T-helper 1 cell (primary cell): ENCODE measurements at regions not wholly inside any gene's neighbourhood (a gene's known extent, or its start where the extent isn't known, plus 50 kb on each side); places are given as distances from the start of the nearest gene placed in this dataset.

ENCODE experiments used
- DNase-seq, 5 donors: peaks; one replicate each; pipeline ENCODE4 v3.0.0-alpha.2; 2012 to 2020

DNA sequence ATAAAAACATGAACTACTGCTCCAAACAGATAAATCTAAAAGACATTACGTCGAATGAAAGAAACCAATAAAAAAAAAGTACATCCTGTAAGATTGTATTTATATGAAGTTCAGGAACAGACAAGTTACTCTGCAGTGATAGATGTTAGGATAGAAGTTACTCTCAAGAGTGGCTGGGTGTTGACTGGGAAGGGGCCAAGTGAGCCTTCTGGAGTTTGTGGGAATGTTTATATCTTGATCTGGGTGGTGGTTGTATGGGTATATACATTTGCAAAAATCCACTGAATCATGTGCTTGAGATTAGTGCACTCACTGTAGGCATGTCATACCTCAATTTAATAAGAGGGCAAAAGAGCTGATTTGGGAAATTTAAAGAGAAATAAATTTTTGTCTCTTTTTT is 485.8 kb downstream of the ARHGEF28 start:
- DNase-seq: no peak

DNA sequence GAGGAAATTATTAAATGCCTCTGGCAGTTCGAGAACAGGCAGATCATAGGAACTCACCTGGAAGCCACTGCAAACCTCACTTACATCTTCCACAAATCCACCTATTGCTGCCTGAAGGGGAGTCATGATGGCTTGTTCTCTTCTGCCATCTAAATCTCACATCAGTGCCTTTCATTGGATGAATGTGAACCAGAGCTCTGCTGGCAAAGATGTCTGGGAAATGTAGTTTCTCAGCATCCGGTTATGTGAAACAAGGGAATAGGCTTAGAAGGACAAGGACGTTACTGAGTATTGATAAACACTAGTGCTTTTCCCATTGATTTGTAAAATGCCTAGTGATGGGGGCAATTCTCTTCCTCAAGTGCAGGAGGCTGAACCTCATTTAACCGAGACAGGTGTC is 483.3 kb downstream of the ARHGEF28 start:
- no peak for DNase-seq

DNA sequence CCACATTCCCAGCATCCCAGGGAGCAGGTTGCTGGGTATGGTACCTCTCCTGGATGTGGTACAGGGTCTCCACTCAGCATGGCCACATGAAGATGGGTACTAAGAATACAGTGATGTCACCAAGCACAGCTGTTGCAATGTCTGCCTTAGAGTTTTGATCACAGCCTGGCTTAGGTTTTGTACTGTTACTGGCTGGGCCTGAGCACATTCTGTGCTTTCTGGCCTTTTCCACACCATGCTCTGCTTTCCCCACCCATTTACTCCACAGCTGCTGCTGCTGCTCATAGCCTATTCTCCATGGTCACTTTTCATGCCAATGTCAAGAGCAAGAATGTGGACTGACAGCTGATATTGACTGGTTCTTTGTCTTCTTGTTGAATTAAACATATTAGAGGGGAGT is 481.9 kb downstream of the ARHGEF28 start:
- DNase-seq: no peak

DNA sequence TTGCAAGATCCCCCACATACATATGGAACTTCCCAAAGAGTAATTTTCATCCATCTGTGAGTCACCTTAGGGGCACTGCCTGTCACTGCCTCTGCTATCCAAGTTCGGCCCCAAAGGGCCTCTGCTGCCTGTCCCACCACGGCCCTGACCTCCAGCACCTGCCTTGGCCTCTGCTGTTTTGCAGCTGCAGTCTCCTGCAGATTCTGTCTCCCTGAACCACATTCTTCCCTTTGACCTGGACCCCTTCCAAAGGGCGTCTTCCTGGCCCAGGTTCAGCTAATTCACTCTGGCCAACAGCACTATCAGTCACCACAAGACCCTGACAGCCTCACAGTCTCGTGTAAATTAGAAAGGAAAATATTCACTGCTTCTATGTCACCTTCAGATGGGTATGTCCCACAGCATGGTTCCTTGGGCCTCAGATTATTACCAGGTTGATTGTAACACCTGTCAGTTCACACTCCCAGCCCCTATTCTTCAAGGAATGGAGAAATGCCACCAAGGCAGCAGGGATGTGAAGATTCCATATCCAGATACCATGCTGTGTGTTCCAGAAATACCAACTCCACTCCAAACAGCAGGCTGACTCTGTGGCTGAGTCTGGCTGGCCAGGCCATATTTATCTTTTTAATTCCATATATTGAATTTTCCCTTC is 479.3 kb downstream of the ARHGEF28 start:
- DNase-seq: no peak

DNA sequence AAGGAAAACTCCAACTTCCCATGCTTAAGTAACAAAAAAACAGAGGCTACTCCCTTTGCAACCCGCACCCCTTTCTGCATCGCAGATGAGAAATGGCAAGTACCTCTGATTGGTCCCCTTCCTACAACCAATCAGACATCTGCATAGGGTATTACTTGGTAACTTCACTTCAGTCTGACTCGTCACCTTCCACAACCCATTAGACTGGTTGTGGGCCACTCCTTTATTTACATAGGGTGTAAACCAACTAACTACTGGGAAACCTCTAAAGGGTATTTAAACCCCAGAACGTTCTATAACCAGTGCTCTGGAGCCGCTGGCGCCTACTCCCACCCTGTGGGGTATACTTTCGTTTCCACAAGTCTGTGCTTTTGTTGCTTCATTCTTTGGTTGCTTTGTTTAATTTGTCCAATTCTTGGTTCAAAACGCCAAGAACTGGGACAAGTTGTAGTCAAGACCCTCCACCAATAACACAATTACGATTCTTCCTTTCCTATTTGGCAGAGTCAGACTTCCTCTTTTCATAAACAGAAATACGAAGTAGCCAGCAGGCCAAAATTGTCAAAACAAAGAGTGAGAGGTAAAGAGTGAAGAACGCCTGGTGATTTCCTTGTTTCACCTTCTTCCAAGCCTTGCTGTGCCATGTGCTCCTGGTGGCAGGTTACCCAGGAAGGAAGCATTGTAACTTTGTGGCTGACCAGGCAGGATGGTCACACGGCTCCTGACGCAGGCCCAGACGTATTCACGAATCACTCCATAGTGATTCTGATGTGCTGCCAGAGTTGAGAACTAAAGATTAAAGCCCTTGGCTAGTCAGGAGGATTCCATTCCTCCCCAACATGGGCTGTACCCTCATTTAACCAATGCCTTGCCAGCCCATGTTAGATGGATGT is 477.4 kb downstream of the ARHGEF28 start:
- no peak for DNase-seq

DNA sequence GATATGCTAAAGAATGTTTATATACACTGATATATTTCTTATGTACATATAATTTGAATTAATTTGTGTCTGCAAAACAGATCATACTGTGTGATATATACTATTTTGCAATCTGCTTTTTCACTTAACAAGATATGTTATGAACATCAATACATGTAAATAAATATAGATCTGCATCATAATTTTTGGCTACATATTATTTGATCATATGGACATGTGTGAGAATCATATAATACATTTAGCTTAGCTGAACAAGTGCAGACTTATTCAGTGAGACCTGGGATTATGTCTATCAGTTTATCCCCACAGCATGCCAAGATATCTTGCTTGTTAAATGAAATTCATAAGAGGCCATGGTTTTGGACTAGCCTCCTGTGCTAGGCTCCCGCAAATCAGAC is 474.3 kb downstream of the ARHGEF28 start:
- no peak for DNase-seq

DNA sequence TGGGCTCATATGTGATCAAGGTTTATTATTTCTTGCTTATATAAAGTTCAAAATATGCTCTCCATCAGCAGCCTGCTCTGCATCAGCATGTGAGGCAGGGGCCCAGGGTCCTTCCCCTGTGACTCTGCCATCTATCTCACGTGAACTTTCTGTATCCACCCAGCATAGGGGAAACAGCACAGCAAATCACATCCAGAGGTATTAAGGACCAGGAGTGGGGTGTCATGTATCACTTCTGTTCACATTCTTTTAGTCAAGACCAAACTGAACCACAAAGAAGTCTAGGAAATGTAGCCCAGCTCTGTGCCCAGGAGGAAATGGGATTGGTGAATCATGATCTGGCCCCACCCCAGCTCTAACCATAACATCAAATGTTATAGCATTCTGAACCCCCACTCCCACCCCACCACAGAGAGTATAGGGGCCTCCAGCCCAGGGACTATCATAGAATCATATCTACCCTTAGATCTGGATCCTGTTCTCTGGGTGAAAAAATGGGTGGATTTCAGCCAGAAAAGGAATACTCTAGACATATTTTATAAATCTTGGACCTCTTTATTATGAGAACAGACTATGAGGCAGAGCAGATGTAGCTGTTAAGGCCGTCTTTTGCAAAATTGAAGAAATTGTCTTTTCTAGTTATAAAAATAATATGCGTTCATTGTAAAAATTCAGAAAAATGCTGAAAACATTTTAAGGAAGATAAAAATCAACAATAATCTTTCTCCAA is 473.7 kb downstream of the ARHGEF28 start:
- DNase-seq: no peak

DNA sequence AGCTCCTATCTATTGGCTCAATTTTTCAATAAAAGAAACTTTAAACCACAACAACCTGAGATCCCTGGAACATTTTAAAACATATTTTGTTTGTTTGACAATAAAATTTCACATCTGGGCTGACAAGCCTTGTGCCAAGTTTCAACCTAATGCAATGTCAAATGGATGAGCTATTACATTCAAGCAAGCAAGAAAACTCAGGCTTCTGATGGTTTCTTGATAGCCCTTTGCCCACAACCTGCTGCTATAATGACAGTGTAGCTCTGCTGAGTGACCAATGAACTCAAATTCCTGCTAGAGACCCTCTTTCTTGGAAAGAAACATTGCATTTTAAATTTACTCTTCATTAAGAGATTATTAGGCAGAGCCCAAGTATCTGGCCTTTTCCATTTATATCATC is 472.9 kb downstream of the ARHGEF28 start:
- DNase-seq: no peak

DNA sequence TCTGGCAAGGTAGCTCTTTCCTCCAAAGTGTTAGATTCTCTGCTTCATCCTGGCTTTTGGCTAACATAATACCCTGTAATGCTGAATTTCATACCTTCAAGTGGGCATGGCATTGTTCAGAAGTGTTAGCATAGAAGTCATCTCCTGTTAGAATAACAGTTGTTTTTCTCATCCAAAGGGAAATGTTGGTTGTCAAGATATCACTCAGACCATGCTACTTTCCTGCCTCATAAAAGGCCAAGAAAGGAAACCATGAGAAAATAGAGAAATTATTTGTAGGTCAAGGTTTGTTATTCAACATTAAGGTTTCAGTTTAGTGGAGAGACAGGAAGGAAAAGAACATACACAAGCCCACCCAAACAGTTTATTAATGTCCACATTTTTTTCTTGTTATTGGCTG is 472.5 kb downstream of the ARHGEF28 start:
- no peak for DNase-seq

DNA sequence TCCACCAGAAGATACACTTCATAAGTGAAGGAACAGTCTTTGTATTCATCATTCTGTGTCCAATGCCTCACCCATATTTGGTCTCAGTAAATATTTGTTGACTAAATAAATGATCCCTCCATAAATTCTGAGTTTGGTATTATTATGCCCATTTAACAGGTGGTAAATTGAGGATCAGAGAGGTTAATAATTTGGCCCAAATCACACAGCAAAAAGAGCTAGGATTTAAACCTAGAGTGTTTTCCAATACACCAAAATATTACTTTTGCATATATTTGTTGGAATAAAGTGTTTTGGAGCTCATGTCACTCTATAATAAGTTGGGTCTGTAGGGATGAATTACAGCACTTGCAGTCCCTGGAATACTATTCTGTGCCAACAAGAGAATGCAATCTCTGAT is 470.3 kb downstream of the ARHGEF28 start:
- DNase-seq: no peak

DNA sequence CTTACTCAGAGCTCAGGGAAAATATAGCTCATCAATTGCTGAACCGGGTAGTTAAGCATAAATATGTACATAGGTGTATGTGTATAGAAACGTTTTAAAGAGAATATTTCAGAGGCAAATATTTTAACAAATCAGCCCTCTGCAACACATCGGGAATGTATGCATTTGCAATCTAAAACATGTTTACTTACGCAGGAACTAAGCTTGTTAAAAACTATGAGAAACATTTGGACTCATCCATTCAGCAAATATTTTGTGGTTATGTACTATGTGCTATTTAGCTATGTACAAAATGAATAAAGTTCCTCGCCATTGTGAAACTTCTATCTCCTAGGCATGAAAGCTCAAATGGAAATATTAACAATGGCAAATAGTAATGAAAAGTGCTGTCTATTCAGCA is 469.9 kb downstream of the ARHGEF28 start:
- no peak for DNase-seq

DNA sequence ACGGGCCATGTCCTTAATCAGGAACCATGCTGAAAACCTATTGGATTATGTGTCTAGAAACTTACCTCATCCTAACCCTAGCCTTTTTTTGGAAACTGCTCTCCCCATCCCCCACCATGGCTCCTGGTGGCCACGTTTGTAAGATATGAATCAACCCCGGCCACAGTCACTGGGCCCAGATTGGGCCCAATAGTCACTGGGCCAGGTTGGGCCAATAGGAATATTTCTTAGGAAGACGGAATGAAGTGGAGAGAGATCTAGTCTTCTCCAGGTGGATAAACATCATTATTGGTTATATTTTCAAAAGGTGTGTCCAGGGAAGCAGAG is 468.7 kb downstream of the ARHGEF28 start:
- DNase-seq: no peak

DNA sequence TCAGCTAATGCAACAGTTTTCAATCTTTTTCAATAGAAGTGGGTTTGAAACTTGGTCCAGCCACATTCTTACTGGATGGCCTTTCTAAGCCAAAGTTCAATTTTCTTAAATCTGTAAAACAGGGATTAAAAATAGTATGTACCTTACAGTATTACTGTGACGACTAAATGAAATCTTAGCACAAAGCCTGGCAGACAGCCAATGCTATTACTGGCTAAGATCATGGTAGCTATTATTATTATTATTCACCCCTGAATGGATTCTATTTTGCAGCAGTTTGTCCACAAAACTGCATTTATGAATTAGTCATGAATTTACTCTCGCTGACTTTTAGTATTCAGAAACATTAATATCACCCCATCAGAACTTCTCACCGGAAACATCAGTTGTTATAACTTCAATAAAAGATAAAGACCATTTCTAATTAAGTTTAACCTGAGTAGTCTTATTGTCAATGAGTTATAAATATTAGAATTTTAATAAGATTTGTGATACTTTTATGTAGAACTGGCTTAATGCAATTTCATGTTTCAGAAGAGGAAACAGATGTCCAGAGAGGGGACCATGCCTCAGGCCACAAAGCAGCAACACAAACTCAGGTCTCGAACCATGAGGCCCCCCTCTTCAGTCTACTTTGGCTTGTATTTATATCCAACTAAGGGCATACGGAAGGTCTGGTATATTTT is 468.2 kb downstream of the ARHGEF28 start:
- no peak for DNase-seq

DNA sequence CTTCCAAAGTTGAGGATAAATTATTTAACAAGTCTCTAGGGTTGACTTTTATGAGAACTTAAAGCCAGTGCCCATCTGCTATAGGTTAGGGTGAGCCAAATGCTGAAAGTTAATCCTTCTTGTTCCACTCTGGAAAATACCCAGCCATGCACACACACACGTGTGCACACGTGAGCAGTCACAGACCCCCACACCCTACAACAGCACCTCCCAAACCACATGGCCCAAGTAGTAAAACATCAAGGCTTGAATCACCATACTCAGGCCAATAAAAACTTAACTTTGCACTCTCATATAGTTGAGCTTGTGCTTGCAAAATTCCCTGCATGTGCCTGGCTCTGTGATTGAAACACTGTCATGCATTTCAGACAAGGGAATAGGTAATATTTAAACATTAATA is 467.6 kb downstream of the ARHGEF28 start:
- no peak for DNase-seq

DNA sequence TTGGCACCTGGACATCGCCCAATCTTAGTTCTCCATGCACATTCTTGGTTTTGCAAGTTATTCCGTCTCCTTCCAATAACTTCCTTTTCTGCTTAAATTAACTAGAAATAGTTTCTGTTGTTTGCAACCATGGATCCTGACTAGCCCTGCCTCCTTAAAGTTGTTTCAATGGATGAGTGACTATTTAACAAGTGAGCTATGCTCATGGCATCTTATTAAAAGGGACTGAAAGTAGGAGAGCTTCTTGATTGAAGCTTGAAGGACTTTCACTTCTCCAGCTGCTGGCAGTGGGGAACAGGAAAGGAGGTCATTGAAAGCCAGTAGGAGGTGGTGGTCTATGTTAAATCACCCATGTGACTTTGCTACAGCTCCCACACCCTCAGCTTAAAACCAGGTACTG is 466.8 kb downstream of the ARHGEF28 start:
- no peak for DNase-seq

DNA sequence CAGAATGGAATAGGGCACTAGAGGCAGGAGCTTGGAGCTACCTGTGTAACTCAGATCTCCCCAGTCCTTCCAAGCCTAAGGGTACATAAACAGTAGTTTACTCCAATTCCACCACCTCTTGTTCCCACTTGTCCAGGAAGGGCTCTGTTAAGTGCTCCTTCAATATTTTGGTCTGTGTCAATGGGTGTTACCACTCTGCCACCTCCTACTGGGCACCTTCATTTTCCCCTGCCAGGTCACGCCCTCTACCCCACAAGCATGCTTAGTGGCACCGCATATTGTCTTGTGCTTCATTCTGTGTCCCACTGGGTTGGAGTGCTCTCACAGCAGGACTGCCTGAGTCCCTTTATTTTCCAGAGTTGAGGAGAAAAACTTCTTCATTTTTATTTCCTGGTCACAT is 459.8 kb downstream of the ARHGEF28 start:
- no peak for DNase-seq

DNA sequence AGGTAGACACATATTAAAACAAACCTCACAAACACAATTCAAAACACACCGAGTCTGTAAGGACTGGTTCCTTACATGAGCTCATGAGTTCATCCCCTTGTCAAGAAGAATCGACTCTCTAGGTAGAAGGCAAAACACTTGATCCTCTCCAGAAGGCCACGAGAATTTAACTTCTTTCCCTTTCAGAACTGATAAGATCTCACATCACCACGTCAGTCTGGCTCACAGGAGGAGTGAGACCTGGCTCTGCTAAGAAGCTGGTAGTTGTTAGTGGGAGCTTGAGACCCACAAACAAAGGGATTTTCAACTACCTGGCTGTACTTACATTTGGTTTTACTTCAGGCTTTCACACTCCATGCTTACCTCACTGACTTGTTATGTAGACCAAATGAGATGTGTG is 459.2 kb downstream of the ARHGEF28 start:
- no peak for DNase-seq

DNA sequence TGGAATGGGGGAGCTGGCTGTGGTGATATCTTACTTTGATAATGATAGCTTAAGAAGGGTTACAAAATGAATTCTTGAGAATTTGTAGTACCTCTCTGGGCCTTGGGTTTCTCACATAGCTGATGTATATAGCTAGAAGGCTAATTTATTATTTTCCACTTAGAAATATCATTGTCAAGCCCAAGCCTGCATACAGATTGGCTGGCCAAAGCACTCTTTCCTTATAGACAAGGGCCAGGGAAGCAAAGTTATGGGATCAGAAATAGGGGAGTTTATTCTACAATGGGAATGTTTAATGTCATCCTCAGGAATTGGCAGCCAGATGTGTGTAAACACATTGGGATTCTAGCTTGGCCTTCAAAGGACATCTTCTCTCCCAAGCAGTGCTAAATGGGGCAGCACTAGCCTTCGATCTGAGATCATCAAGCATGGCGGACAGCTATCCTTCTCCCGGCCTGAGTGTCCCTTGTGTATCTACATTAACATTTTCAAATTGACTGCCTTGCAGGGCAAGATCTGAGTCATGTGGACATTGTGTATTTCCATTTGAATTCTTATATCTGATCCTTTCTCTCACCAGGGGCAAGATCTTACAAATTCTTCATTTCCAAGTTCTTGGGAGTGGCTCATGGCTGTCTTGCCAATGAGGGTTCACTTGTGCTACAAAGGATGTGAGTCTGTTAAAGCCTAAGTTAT is 457.2 kb downstream of the ARHGEF28 start:
- no peak for DNase-seq

DNA sequence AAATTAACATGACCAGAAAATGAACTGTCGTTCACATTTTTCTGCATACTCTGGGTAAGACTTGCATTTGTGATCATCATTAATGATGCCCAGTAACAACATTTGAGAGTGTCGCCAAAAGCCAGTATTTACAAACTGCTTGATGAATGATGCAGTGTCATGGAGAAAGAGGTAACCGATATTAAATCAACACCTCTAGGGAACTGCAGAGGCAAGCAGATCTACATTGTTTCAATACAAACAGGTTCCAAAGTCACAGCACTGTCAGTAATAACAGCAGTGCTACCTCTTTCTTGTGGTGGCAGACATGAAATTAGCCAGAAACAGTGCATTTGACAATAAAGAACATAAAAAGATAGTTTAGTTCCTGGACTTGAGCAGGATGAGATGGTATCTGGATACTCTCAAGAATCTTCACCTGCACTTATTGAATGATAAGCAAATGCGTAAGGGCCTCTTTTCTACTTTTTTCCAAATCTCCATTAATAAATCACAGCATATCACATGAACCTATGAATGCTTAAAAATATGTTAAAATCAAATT is 456.6 kb downstream of the ARHGEF28 start:
- DNase-seq: no peak

DNA sequence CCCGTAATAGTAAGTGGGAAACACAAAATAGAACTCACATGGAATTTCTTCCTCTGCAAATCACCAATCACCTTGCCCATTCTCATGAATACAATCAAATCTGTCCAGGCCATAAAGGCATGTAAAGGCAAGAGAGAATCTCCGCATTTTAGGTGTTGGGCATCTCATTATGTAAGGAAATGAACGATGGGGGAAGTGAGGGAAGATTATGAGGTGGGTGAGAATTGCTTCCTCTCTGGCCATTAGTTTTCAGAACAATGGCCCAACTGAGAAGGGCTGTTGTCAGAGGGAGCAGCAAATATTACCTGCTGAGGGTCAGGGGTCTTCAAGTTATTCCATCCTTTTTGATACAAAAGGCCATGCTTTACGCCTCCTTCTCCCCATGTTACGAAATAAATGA is 455.1 kb downstream of the ARHGEF28 start:
- DNase-seq: no peak

DNA sequence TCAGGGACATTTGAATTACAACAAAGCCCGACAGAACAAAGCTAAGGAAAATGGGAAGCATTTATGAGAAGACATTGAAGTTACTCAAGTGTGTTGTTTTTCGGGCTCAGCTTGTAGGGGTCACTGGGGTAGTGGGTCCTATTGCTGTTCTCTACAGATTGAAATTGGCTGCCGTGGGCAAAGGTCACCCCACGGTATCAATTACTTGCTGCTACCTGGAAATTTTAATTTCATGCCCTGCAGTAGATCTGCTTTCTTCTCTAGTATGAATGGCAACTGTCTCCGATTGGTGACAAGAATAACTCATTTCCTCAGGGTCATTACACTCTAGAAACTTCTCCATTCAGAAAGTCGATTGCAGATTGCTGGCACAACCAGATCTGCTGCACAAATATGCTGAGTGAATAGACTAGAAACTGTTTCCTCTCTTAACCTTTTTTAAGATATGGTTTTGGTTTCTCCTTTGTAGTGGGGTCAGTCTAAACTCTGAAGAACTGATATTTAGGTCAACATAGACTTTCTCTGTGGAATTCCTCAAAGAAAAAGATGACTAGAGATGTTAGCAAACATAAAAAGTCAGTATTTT is 454.1 kb downstream of the ARHGEF28 start:
- no peak for DNase-seq
